GM12891 (cell line): ENCODE measurements at regions not wholly inside any gene's neighbourhood (a gene's known extent, or its start where the extent isn't known, plus 50 kb on each side); places are given as distances from the start of the nearest gene placed in this dataset.

Experiments
- PAX5 ChIP-seq: IDR thresholded peaks from 2 replicates; pipeline ENCODE4 v1.6.1; 2011; ENCODE audit warnings: low read length, moderate library complexity, mild to moderate bottlenecking; ENCODE audit not compliant: insufficient read depth, severe bottlenecking
- POLR2A ChIP-seq: IDR thresholded peaks from 2 replicates; pipeline ENCODE4 v1.6.1; 2011; ENCODE audit warnings: low read depth, low read length, control low read depth
- POLR2AphosphoS5 ChIP-seq: IDR thresholded peaks from 2 replicates; pipeline ENCODE4 v1.6.1; 2011; ENCODE audit warnings: low read depth, low read length, control low read depth
- SPI1 ChIP-seq: IDR thresholded peaks from 2 replicates; pipeline ENCODE4 v1.6.1; 2011; ENCODE audit warnings: low read depth, low read length, control low read depth
- TAF1 ChIP-seq: IDR thresholded peaks from 2 replicates; pipeline ENCODE4 v1.6.1; 2011; ENCODE audit warnings: low read depth, low read length, control low read depth

DNA sequence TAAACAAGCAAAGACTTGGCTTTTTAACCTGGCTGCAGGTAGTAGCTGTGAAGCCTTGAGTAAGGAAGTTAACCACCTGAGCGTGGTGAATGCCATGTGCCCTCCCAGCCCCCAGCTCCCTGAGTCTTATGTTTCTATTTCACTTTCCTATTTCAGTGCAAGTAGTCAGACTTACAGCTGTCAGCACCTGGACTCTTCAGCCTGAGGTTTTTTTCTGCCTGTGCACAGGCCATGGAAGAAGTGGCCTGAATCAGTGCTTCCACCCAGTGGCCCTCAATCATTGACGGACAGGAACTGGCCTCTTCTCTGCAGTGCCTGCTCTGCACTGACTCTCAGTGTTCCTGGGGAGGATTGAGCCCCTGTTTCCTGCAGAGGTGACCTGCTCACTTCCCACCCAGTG lies 796.4 kb downstream of the MED13L start:
- TF ChIP-seq POLR2A (no peak), POLR2AphosphoS5 (no peak), TAF1 (no peak), SPI1 (no peak), PAX5 (no peak)
